Astrocyte of the cerebellum (primary cell): ENCODE measurements at regions not wholly inside any gene's neighbourhood (a gene's known extent, or its start where the extent isn't known, plus 50 kb on each side); places are given as distances from the start of the nearest gene placed in this dataset.
A peak's percentile ranks its signal among the peaks of the same experiment; 100 is the strongest.

Source experiments
- DNase-seq: peaks from one replicate; pipeline ENCODE4 v3.0.0-alpha.2; 2011; ENCODE audit warnings: low read depth
- H3K4me3 ChIP-seq: 2 replicates; pipeline ENCODE4 v1.5.1; 2011; ENCODE audit warnings: mild to moderate bottlenecking, low read depth, low read length, moderate library complexity
- in situ Hi-C: cut with HindIII; loops from 2 replicates; pipeline ENCODE4 v1.10.0; 2017; ENCODE audit warnings: low sequenced_read_pairs
- TF ChIP-seq, protein P1 (sequence below): IDR thresholded peaks from 2 replicates; pipeline ENCODE4 v1.5.1; 2012; ENCODE audit warnings: low read length, low read depth, moderate library complexity, mild to moderate bottlenecking; ENCODE audit errors: missing control alignments

DNA sequence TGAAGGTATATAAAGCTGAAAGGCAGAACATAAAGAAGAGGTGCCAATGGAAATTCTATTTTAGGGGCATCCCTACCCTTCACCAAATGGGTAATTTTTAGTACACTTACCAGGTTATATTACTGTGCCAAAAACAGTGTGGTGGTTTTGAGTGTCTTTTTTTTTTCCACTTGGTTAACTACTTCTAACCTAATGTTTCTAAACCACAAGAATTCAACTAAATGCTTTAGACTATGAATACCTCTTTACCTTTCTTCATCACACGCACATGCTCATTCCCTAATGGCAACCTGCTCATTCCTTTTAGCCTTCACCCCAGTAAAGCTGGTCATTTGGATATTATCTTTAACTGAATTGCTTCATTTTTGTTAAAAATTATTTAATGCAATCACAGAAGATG lies 215.6 kb downstream of the PIK3R1 start:
- DNase-seq: peak; percentile 19
- in situ Hi-C loops: no loop called here
- TF ChIP-seq, protein P1, sequence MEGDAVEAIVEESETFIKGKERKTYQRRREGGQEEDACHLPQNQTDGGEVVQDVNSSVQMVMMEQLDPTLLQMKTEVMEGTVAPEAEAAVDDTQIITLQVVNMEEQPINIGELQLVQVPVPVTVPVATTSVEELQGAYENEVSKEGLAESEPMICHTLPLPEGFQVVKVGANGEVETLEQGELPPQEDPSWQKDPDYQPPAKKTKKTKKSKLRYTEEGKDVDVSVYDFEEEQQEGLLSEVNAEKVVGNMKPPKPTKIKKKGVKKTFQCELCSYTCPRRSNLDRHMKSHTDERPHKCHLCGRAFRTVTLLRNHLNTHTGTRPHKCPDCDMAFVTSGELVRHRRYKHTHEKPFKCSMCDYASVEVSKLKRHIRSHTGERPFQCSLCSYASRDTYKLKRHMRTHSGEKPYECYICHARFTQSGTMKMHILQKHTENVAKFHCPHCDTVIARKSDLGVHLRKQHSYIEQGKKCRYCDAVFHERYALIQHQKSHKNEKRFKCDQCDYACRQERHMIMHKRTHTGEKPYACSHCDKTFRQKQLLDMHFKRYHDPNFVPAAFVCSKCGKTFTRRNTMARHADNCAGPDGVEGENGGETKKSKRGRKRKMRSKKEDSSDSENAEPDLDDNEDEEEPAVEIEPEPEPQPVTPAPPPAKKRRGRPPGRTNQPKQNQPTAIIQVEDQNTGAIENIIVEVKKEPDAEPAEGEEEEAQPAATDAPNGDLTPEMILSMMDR: no peak
- H3K4me3 ChIP-seq: no peak overlapping the region

DNA sequence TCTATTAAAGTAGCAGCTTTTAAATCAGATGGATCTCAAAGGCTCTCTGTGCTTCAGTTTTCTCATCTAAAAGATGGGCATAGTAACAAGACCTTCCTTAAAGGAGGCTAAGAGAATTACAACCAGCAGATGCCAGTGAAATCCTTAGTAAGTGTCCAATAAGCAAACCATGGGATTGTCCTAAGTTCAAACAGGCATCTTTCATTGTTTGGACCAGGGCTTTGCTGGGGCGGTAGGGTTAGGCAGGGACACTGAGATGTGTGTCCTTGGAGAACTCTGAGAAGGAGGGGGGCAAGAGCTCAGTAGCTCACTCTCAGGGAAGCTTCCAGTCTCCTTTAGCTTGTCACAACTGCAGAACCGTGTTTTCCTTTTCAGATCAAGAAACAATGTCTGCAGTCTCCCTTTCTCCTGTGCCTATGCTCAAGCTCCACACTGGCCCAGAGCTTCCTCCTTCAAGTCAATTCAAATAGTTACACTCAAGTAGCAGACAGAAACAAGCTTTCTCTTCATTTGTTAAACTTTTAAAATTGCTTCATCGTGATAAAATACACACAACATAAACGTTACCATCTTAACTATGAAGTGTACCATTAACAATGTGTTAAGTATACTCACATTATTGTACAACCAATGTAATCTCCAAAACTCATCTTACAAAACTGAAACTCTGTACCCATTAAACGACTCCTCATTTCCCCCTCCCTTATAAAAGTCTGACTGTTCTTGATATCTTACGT lies 216.2 kb downstream of the PIK3R1 start:
- H3K4me3 ChIP-seq: no peak overlapping the region
- TF ChIP-seq, protein P1: no peak
- DNase-seq: no peak
- in situ Hi-C loops: no loop called here

DNA sequence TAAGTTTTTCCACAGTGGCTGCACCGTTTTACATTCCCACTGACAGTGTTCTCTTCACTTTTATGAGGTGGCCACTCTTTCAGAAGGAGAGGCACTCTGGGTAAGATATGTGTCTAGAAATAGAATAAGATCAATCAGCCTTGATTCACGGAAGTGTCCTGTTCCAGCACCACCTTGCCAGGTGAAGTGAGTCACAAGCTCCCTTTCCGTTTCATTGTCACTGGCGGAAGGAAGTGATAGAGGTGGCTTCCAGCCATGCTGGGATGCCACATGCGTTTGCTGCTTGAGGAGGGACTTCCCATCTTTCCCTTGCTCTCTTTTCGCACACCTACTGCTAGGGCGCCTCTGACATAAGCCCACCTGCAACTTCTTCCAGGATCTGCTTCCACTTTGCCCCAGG lies 217.1 kb downstream of the PIK3R1 start:
- DNase-seq: no peak

DNA sequence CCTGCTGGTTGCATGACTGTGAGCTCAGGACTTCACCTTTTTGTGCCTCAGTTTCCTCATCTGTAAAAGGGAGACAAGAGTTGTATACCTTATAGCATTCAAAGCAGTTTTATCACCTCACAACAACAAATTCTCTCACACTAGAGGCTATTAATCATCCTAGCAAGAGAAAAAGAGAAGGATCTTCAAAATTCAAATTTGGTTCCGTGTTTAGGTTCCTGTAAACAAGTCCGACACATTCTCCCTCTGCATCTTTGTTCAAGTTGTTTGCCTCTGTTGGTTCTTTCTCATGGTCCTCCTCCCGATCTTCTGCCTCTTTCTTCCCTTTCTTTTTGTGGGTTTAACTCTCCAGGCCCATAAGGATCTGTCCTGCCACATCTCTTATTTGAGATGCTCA lies 218.0 kb downstream of the PIK3R1 start:
- no peak overlapping the region for H3K4me3 ChIP-seq
- in situ Hi-C loops: no loop called here
- no peak for DNase-seq
- TF ChIP-seq, protein P1: no peak

More for the DNA sequence above, 217.1 kb downstream of the PIK3R1 start:
- in situ Hi-C loops: no loop called here
- H3K4me3 ChIP-seq: no peak overlapping the region
- TF ChIP-seq, protein P1: no peak

DNA sequence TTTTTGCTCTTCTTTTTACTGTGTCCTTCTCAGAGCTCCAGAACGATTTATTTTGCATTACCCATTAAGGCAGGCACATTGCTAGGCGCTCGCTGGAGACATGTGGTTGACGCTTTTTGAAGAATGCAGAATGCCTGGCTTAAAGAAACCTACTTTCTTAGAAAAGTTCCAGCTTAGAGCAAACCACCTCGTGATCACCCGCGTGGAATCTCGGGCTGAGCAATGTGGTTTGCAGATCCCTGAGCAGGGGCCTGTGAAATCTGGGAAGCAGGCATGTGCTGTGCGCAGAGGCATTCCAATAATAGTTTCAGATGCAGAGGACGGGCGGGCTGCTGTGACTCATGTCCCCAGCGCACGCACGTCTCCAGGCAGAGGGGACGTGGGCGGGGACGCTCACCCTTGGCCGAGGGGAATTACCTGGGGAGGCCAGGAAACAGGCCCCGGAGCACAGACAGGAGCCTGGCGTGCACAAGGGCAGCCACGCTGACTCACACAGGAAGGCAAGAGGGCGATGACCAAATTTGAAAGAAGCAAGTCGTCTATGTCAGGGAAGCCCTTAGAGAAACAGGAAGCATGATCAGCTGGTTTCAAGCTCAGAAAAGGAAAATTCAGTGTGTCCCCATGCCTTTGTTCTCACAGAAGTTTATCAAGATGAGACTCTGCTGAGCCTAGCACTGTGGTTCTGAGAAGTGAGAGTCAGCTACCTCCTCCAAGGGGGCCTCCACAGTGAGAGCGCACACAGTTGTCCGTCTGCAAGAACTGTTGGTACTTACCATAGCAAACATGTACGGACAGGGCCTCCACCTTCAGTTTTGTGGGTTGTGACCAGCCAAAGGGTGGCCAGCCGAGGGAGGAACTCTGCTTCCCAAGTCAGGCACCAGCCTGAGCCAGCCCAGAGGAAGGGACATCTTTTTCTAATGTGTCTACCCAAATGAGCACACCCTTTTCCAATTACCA lies 218.6 kb downstream of the PIK3R1 start:
- in situ Hi-C loops: no loop called here
- H3K4me3 ChIP-seq: no peak overlapping the region
- peak; percentile 76 for DNase-seq
- TF ChIP-seq, protein P1: no peak

DNA sequence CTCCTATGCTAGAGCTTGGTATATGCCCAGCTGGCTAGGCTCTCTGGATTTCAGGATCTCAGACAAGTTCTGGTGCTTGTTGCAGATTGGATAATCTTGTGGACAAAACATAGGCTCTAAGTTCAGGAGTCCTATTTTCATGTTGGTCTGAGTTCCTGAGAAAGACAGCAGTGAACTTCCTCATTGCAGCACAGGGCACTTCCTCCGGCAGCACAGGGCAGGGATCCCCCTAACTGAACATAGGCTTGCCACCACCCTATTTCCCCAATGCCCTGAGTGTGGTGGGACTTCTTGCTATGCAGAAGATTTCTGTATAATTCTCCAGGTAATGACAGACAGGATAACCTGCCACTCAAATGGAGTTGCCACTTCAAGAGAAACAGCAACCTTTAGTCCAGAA lies 220.1 kb downstream of the PIK3R1 start:
- DNase-seq: no peak
- TF ChIP-seq, protein P1: no peak
- H3K4me3 ChIP-seq: no peak overlapping the region
- in situ Hi-C loops: no loop called here
